ENCODE measurements at regions not wholly inside any gene's neighbourhood (a gene's known extent, or its start where the extent isn't known, plus 50 kb on each side); places are given as distances from the start of the nearest gene placed in this dataset.

DNA sequence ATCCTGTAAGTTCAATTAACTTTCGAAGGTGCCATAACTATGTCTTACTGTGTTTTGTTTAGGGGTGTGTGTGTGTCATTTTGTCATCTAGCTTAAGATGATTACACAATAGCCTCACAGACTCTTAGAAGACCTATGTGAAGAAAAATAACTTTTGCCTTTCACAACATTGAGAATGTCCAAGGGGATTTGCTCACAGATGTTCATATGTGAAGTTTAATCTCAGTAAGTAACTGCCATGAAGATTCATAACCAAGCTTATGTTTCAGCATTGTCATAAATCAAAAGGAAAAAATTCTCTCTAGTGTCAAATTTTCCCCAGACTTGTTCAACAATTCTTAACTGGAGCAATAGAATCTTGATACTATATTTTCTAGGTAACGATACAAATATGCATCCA lies 226.1 kb upstream of the PRKD1 start:
- WGBS: 85% methylated on average over 2 of the region's 2 CpGs
- Histone ChIP-seq H3K4me1 (ENCODE audit: insufficient read depth) (no peaks in the 10 kb centered on the region), H3K27ac (ENCODE audit: low read depth) (no peak overlapping the region), H3K4me3 (ENCODE audit: low read depth, low read length) (no peak overlapping the region), H3K36me3 (ENCODE audit: insufficient read depth) (no peaks in the 10 kb centered on the region)
- DNase-seq (ENCODE audit: extremely low spot score): no peak

DNA sequence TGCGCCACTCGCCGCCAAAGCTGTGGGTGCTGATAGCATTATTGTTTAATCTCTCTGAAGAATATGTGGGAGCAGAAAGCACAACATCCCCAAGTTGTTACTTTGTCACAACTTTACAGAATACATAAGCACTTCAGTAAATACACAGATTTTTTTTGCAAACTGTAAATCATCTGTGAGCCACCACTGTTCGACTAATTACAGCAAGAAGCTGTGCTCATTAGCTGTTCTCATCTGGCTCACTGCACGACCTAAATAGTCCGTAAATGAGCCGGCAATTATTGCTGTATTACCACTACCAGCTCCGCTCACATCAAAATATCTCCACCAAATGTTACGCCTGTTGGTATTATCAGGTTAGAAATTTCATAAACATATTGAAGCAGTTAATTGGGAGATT lies 228.9 kb upstream of the PRKD1 start:
- WGBS: 91% methylated on average over 9 of the region's 9 CpGs
- Histone ChIP-seq H3K4me1 (ENCODE audit: insufficient read depth) (no peaks in the 10 kb centered on the region), H3K27ac (ENCODE audit: low read depth) (no peak overlapping the region), H3K4me3 (ENCODE audit: low read depth, low read length) (no peak overlapping the region), H3K36me3 (ENCODE audit: insufficient read depth) (no peaks in the 10 kb centered on the region)
- no peak for DNase-seq (ENCODE audit: extremely low spot score)

DNA sequence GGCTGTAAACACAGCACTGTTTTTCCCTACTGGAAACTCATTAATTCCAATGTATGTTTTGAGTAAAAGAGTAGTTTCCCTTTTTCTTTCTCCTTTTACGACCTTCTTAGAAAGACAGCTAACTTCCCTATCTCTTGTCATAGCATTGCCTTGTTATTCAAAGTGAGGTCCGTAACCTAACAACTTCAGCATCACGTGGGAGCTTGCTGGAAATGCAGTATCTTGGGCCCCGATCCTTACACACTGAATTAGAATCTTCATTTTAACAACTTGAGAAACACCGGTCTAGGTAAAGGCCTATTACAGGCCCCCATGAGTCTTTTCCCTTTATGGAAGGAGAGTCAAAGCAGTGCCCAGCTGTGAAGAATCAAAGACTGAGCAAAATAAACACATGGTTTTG lies 230.7 kb upstream of the PRKD1 start:
- Histone ChIP-seq H3K4me3 (ENCODE audit: low read depth, low read length) (no peak overlapping the region), H3K4me1 (ENCODE audit: insufficient read depth) (no peaks in the 10 kb centered on the region), H3K27ac (ENCODE audit: low read depth) (no peak overlapping the region), H3K36me3 (ENCODE audit: insufficient read depth) (no peaks in the 10 kb centered on the region)
- no peak for DNase-seq (ENCODE audit: extremely low spot score)
- WGBS: 55% methylated on average over 5 of the region's 5 CpGs

DNA sequence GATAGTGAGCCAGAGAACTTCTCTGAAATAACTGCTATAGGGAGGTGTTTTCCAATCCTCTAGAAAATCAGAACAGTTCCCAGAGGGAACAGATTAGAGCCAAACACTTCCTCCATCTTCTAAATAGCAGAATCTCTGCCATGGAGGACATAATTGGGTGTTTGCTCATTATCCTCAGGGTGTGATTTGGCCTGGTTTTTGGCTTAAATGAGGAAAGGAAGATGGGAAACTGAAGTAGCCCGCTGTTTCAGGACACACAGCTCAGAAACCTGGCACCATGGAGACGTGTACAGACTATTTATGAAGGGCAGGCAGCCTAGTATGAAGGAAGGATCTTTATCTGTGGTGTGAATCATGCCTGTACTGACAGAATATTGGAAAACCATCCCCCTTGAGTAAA lies 231.7 kb upstream of the PRKD1 start:
- Histone ChIP-seq H3K27ac (ENCODE audit: low read depth) (no peak overlapping the region), H3K4me3 (ENCODE audit: low read depth, low read length) (no peak overlapping the region), H3K4me1 (ENCODE audit: insufficient read depth) (no peaks in the 10 kb centered on the region), H3K36me3 (ENCODE audit: insufficient read depth) (no peaks in the 10 kb centered on the region)
- 63% methylated on average over 2 of the region's 2 CpGs for WGBS
- DNase-seq (ENCODE audit: extremely low spot score): no peak

DNA sequence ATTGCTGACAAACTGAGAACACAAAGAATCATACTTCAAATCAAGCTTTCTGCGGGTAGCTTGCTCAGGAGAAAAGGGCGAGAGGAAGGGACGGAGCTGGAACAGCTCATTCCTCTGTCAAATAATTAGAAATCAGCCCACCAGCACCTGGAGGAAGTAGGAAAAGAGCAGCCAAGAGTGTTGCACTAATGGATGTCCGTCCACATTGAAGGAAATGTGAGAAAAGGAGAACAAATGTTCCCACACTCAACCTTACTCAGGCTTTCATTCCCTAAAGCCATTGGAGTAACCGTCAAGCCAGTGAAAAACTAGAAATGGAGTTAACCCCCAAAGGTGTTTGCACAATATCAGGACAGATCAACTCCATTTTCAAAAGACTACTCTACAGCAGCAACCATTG lies 233.0 kb upstream of the PRKD1 start:
- Histone ChIP-seq H3K27ac (ENCODE audit: low read depth) (no peak overlapping the region), H3K4me3 (ENCODE audit: low read depth, low read length) (no peak overlapping the region), H3K4me1 (ENCODE audit: insufficient read depth) (no peaks in the 10 kb centered on the region), H3K36me3 (ENCODE audit: insufficient read depth) (no peaks in the 10 kb centered on the region)
- DNase-seq (ENCODE audit: extremely low spot score): no peak
- WGBS: 90% methylated on average over 5 of the region's 5 CpGs

DNA sequence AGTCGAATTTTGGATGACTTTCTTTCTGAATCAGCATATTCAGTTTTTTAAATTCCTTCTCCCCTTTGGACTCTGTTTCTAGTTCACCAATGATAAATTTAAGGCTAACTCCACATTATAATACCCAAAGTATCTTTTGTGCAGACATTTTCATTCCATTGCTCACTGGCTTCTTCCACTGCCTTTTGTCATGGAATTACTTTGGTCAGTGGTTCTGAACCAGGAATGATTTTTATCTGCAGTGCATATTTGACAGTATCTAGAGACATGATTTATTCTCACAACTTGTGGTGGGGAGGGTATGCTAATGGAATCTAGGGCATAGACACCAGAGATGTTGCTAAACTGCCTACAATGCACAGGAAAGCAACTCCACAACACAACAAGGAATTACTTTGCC lies 234.4 kb upstream of the PRKD1 start:
- Histone ChIP-seq H3K4me1 (ENCODE audit: insufficient read depth) (no peaks in the 10 kb centered on the region), H3K27ac (ENCODE audit: low read depth) (no peak overlapping the region), H3K36me3 (ENCODE audit: insufficient read depth) (no peaks in the 10 kb centered on the region), H3K4me3 (ENCODE audit: low read depth, low read length) (no peak overlapping the region)
- DNase-seq (ENCODE audit: extremely low spot score): no peak
- 44% methylated on average over 1 of the region's 1 CpG for WGBS

DNA sequence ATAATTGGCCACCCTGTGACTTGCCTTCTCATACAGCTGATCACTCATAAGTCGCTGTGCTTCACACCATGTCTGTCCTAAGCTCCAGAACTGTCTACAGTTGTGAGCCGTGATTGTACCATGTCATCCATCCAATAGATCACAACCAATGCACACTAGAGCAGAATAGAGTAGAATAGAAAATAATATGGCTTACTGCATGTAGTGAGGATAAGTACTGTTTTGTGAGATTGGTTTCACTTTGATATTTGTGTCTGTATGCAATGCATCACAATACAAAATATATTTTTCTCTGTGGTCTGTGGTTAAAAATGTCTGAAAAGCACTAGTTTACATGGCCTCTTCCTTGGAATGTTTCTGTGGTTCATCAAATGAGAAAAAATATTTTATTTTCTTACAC lies 237.6 kb upstream of the PRKD1 start:
- 92% methylated on average over 2 of the region's 2 CpGs for WGBS
- Histone ChIP-seq H3K4me1 (ENCODE audit: insufficient read depth) (no peaks in the 10 kb centered on the region), H3K27ac (ENCODE audit: low read depth) (no peak overlapping the region), H3K4me3 (ENCODE audit: low read depth, low read length) (no peak overlapping the region), H3K36me3 (ENCODE audit: insufficient read depth) (no peaks in the 10 kb centered on the region)
- no peak for DNase-seq (ENCODE audit: extremely low spot score)

DNA sequence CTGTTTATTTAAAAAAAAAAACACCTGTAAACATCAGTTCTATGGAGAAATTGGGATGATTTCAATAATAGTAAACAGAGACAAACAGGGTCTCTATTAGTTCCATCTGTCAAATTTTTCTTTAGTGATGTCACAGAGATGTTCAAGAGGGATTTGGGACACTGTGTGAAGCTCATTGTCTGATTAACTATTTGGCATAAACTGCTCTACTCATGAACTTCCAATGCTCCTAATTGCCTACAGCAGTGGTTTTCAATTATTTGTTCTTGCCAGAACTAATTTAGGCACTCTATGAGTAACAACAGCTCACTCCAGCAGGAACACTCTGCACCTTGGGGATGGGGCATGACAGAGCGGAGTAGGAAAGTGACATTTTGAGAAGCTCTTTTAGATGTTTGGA lies 250.1 kb upstream of the PRKD1 start:
- 91% methylated on average over 1 of the region's 1 CpG for WGBS
- no peak for DNase-seq (ENCODE audit: extremely low spot score)
- Histone ChIP-seq H3K27ac (ENCODE audit: low read depth) (no peak overlapping the region), H3K4me3 (ENCODE audit: low read depth, low read length) (no peak overlapping the region), H3K36me3 (ENCODE audit: insufficient read depth) (no peaks in the 10 kb centered on the region), H3K4me1 (ENCODE audit: insufficient read depth) (no peaks in the 10 kb centered on the region)

DNA sequence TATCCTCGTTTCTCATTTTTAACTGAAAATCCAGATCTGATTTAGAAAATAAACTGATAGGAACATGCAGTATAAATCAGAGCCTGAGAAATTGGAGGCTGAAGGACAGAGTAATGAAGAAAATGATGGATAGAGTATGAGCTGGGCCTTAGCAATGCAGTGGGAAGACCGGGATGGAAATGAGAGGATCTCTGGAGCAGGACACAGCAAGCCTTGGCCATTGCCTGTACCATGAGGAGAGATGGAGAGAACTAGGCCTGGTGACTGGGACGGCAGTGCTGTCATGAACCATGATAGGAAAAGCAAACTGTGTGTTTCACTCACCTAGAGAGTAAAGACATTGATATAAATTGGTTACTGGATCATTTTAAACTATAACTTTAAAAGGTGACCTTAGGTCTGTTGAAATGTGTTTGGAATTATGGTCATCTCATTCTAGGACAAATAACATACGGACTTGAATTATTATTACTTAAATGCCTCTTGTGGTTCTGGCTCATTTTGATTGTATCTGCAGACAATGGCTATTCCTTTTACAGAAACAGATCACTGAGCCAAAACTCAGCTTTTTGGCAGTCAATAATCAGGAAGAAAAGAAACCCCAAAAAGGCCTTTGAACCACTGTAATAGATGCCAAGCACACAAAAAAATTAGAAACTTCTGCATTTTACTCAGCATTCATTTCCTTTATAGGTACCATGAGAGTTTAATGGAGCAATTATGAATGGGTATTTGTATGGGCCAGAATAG lies 251.9 kb upstream of the PRKD1 start:
- DNase-seq (ENCODE audit: extremely low spot score): no peak
- Histone ChIP-seq H3K27ac (ENCODE audit: low read depth) (no peak overlapping the region), H3K4me1 (ENCODE audit: insufficient read depth) (no peaks in the 10 kb centered on the region), H3K36me3 (ENCODE audit: insufficient read depth) (no peaks in the 10 kb centered on the region), H3K4me3 (ENCODE audit: low read depth, low read length) (no peak overlapping the region)
- 58% methylated on average over 4 of the region's 4 CpGs for WGBS

DNA sequence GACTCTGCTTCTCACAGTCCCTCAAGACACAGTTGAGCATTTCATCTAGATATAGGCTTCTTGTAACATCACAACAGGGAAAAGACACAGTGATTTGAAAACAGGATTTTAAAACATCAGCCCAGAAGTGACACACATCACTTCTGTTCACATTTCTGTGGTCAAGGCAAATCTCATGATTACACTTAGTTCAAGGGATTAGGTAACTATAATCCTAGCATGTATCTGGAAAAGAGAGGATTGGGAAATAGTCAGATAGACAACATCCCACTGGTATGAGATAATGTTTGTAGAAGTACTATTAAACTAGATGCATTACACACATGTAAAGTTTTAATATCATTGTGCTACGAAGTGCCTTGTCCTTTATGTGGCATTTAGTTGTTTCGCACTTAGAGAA lies 252.6 kb upstream of the PRKD1 start:
- WGBS: 48% methylated on average over 2 of the region's 2 CpGs
- no peaks in the 10 kb centered on the region for H3K36me3 ChIP-seq (ENCODE audit: insufficient read depth)
- H3K4me1 ChIP-seq (ENCODE audit: insufficient read depth): no peaks in the 10 kb centered on the region
- H3K27ac ChIP-seq (ENCODE audit: low read depth): no peak overlapping the region
- DNase-seq (ENCODE audit: extremely low spot score): no peak
- H3K4me3 ChIP-seq (ENCODE audit: low read depth, low read length): no peak overlapping the region

DNA sequence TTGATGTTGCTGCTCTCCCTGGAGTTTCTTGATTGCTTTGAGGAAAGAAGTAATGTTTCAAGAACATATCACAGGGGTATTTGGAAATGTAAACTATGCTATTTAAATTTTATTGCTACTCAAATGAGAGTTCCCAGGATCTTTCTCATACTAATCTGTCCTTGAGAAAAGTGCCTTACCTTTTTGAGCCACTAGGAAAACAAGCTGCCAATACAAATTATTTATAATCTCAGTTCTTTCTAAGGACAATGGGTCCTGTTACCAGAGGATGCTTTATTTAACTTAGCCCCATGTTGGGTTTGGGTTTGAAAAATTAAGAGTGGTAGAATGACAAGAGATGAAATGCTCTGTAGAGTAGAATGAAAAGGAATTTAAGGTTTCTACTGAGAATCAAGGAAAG lies 258.2 kb upstream of the PRKD1 start:
- DNase-seq (ENCODE audit: extremely low spot score): no peak
- Histone ChIP-seq H3K36me3 (ENCODE audit: insufficient read depth) (no peaks in the 10 kb centered on the region), H3K4me1 (ENCODE audit: insufficient read depth) (no peaks in the 10 kb centered on the region), H3K27ac (ENCODE audit: low read depth) (no peak overlapping the region), H3K4me3 (ENCODE audit: low read depth, low read length) (no peak overlapping the region)

DNA sequence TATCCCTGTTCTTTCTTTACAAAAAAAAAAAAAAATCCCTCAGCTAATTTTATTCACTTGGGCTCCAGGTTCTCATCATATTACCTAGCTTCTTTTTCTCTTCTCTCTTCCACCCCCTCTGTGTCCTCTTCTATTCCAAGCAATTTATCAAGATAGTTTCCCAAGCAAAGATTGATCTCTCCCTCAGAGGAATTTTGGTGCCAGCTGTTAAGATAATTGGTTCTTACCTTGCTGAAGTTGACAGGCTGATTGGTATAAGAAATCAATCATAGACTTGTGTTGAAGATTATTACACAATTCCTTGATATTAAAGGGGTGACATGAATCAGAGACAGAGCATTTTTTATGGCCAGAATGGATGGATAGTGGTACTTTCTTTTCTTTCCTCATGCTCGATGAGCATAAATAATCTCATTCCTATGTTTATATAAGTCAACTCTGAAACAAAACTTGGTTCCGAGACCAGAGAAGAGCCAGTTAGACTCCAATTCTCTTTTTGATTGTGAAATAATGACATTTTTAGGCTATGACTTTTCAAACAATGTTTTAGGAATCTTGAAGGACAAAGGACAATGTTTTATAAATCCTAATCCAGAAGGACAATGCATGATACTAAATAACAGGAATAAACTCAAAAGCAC lies 264.1 kb upstream of the PRKD1 start:
- no peak overlapping the region for H3K27ac ChIP-seq (ENCODE audit: low read depth)
- DNase-seq (ENCODE audit: extremely low spot score): no peak
- no peak overlapping the region for H3K4me3 ChIP-seq (ENCODE audit: low read depth, low read length)
- no peaks in the 10 kb centered on the region for H3K4me1 ChIP-seq (ENCODE audit: insufficient read depth)
- WGBS: 56% methylated on average over 2 of the region's 2 CpGs
- no peaks in the 10 kb centered on the region for H3K36me3 ChIP-seq (ENCODE audit: insufficient read depth)

DNA sequence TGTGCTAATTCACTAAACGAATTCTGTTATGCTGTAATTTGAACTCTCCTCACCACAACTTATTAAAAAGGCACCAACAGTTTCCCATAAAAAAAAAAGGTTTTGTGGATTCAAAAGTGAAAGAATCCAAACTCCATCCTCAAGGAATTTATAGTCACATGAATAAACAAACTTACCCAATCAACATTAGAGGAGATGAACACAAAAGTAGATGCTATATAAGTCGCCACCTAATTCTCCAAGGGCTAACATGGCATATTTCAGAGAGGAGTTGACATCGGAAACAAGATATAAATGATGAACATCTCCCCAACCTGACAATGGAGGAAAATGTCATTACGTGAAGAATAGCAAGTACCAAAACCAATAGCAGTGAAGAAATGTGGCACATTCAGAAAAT lies 265.5 kb upstream of the PRKD1 start:
- WGBS: 90% methylated on average over 4 of the region's 4 CpGs
- H3K27ac ChIP-seq (ENCODE audit: low read depth): no peak overlapping the region
- no peaks in the 10 kb centered on the region for H3K4me1 ChIP-seq (ENCODE audit: insufficient read depth)
- no peaks in the 10 kb centered on the region for H3K36me3 ChIP-seq (ENCODE audit: insufficient read depth)
- no peak for DNase-seq (ENCODE audit: extremely low spot score)
- H3K4me3 ChIP-seq (ENCODE audit: low read depth, low read length): no peak overlapping the region

DNA sequence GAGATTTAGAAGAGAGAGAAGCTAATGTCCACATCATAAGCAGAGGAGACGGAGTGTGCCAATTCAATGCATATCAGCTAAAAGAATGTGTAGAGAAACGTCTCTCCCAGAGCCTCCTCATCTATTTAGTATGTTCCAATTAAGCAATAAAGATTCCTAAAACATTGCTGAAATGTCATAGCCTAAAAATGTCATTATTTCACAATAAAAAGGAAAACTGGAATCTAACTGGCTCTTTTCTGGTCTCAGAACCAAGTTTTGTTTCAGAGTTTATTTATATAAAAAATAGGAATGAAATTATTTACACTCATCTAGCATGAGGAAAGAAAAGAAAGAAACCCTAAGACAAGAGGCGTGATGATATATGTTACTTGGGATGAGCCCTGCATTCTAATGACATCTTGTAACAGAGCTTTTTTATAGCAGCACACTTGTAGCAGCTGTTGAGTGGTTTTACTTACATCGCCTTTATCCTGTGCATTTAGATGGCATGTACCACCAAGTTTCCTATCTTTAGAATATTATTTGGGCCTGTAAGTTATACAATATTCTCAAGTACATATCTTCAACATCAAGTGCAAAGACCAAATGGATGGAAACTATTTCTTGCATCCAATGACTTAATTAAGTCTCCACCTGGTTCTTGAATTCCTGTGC lies 266.3 kb upstream of the PRKD1 start:
- Histone ChIP-seq H3K4me1 (ENCODE audit: insufficient read depth) (no peaks in the 10 kb centered on the region), H3K4me3 (ENCODE audit: low read depth, low read length) (no peak overlapping the region), H3K27ac (ENCODE audit: low read depth) (peak overlapping the region; percentile 50), H3K36me3 (ENCODE audit: insufficient read depth) (no peaks in the 10 kb centered on the region)
- 51% methylated on average over 4 of the region's 4 CpGs for WGBS
- no peak for DNase-seq (ENCODE audit: extremely low spot score)
